ENCODE measurements at regions not wholly inside any gene's neighbourhood (a gene's known extent, or its start where the extent isn't known, plus 50 kb on each side); places are given as distances from the start of the nearest gene placed in this dataset.

DNA sequence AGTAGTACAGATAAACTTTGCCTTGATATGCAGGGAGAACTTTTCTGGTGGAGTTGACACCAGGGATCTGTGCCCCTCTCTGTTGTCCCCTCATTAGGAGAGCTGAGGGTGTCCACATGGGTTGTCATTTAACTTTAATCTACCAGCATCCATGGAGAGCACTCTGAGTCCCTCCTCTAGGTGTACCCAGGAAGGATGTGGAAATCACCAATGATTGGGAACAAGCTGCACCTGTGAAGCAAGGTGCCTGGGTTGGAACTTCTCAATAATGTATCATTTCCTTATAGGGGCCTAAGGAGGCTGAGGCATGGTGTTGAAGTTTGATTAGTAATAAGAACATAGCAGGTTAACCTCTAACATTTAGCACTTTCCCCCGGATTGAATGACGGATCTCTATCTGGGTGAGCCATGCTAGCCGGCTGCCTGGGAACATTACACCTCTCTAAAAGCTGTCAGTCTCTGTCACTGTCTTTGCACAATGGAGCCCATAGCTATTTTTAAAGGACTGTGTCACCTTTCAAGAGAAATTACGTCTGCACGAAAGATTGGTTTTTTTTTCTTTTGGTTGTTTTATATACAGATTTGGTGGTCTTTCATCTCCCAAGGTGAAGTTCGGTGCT, 239.3 kb downstream of the MAF start:
- Histone ChIP-seq H2AK5ac (ENCODE audit: low read length) (no peak overlapping the region), H3K27ac (ENCODE audit: low read depth, low read length) (no peak overlapping the region), H3K9me3 (ENCODE audit: insufficient read depth, low read depth, low read length) (no peaks in the 10 kb centered on the region), H4K8ac (ENCODE audit: low read depth, low read length) (no peak overlapping the region), H3K4me3 (ENCODE audit: low read depth, low read length) (no peak overlapping the region), H2BK5ac (ENCODE audit: low read depth, low read length, poor library complexity) (no peak overlapping the region), H4K12ac (ENCODE audit: low read depth, low read length) (no peak overlapping the region), H3K4ac (ENCODE audit: low read depth, low read length) (no peak overlapping the region), H3K79me2 (ENCODE audit: control insufficient read depth, insufficient read depth, low read length, poor library complexity) (no peaks in the 10 kb centered on the region), H3K4me2 (ENCODE audit: low read length) (no peak overlapping the region), H3K14ac (ENCODE audit: low read length) (no peak overlapping the region), H3K23ac (ENCODE audit: low read length) (no peak overlapping the region), H3K4me1 (ENCODE audit: control insufficient read depth in 1 of 2, insufficient read depth in 2 of 2, low read length in 2 of 2) (no peaks in the 10 kb centered on the region), H2BK120ac (ENCODE audit: insufficient read depth, low read length, poor library complexity) (no peak overlapping the region), H2AFZ (ENCODE audit: insufficient read depth, low read length, poor library complexity) (no peak overlapping the region), H3K79me1 (ENCODE audit: low read length) (no peaks in the 10 kb centered on the region), H3K9ac (ENCODE audit: low read length) (no peak overlapping the region), H2BK12ac (ENCODE audit: low read length) (no peak overlapping the region), H3K36me3 (ENCODE audit: control insufficient read depth in 1 of 2, insufficient read depth in 2 of 2, low read length in 2 of 2) (no peaks in the 10 kb centered on the region), H4K91ac (ENCODE audit: low read depth, low read length) (no peak overlapping the region), H3K27me3 (ENCODE audit: insufficient read depth, low read length) (no peaks in the 10 kb centered on the region), H3K18ac (ENCODE audit: low read length) (no peak overlapping the region)
- DNase-seq, result no peak
- WGBS (ENCODE audit: extremely low coverage, insufficient coverage, insufficient read length), result no CpG with 5 or more reads among the region's 6 CpGs

DNA sequence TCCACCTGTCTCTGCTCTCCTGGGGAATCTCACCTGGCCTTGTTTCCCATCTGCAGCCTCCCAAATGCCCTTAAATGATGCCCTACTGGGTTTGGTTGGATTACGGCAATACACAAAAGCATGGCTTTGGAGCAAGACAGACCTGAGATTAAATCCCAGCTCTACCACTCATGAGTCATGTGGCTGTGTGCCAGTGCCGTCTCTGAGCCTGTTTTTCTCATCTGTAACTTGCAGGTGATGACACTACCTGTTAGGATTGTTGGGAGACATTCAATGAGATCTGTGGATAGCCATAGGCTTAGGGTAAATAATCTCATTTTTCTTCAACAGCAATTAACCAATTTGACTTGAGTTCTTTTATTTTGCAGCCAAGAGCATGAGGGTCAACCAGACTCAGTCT, 240.3 kb downstream of the MAF start:
- Histone ChIP-seq H2AFZ (ENCODE audit: insufficient read depth, low read length, poor library complexity) (no peak overlapping the region), H3K14ac (ENCODE audit: low read length) (no peak overlapping the region), H3K9ac (ENCODE audit: low read length) (no peak overlapping the region), H2BK5ac (ENCODE audit: low read depth, low read length, poor library complexity) (no peak overlapping the region), H3K36me3 (ENCODE audit: control insufficient read depth in 1 of 2, insufficient read depth in 2 of 2, low read length in 2 of 2) (no peaks in the 10 kb centered on the region), H3K4ac (ENCODE audit: low read depth, low read length) (no peak overlapping the region), H2AK5ac (ENCODE audit: low read length) (no peak overlapping the region), H3K9me3 (ENCODE audit: insufficient read depth, low read depth, low read length) (peaks cover 2% of the 10 kb centered on the region), H3K18ac (ENCODE audit: low read length) (no peak overlapping the region), H3K4me3 (ENCODE audit: low read depth, low read length) (no peak overlapping the region), H3K27ac (ENCODE audit: low read depth, low read length) (no peak overlapping the region), H2BK12ac (ENCODE audit: low read length) (no peak overlapping the region), H4K91ac (ENCODE audit: low read depth, low read length) (no peak overlapping the region), H4K12ac (ENCODE audit: low read depth, low read length) (no peak overlapping the region), H3K4me2 (ENCODE audit: low read length) (no peak overlapping the region), H2BK120ac (ENCODE audit: insufficient read depth, low read length, poor library complexity) (no peak overlapping the region), H3K27me3 (ENCODE audit: insufficient read depth, low read length) (no peaks in the 10 kb centered on the region), H3K79me1 (ENCODE audit: low read length) (no peaks in the 10 kb centered on the region), H3K23ac (ENCODE audit: low read length) (no peak overlapping the region), H3K79me2 (ENCODE audit: control insufficient read depth, insufficient read depth, low read length, poor library complexity) (no peaks in the 10 kb centered on the region), H3K4me1 (ENCODE audit: control insufficient read depth in 1 of 2, insufficient read depth in 2 of 2, low read length in 2 of 2) (no peaks in the 10 kb centered on the region), H4K8ac (ENCODE audit: low read depth, low read length) (no peak overlapping the region)
- no CpG with 5 or more reads among the region's 2 CpGs for WGBS (ENCODE audit: extremely low coverage, insufficient coverage, insufficient read length)
- DNase-seq, result peak; percentile 21 to 40

DNA sequence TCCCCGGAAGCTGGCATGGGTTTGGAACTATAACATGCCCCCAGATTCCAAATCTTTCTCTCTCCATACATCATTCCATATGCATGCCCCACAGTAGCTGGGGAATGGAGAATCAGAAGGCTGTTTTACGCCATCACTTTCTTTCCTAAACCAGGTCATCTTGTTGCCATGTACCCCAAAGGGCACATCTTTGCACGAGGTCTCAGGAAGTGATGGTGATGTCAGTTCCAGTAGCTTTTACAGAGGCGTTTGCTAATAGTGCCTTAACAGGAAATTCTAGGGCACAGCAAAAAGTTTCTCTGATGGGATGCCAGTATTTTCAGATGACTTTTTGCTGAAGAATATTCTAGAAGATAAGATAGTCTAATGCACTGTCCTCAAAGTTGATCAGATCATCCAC, 241.5 kb downstream of the MAF start:
- Histone ChIP-seq H3K9ac (ENCODE audit: low read length) (no peak overlapping the region), H4K12ac (ENCODE audit: low read depth, low read length) (no peak overlapping the region), H3K4ac (ENCODE audit: low read depth, low read length) (no peak overlapping the region), H3K36me3 (ENCODE audit: control insufficient read depth in 1 of 2, insufficient read depth in 2 of 2, low read length in 2 of 2) (no peaks in the 10 kb centered on the region), H3K4me1 (ENCODE audit: control insufficient read depth in 1 of 2, insufficient read depth in 2 of 2, low read length in 2 of 2) (no peaks in the 10 kb centered on the region), H2AK5ac (ENCODE audit: low read length) (no peak overlapping the region), H4K91ac (ENCODE audit: low read depth, low read length) (no peak overlapping the region), H3K14ac (ENCODE audit: low read length) (no peak overlapping the region), H2BK120ac (ENCODE audit: insufficient read depth, low read length, poor library complexity) (no peak overlapping the region), H4K8ac (ENCODE audit: low read depth, low read length) (no peak overlapping the region), H3K4me3 (ENCODE audit: low read depth, low read length) (no peak overlapping the region), H3K79me1 (ENCODE audit: low read length) (no peaks in the 10 kb centered on the region), H2AFZ (ENCODE audit: insufficient read depth, low read length, poor library complexity) (no peak overlapping the region), H3K9me3 (ENCODE audit: insufficient read depth, low read depth, low read length) (peaks cover 2% of the 10 kb centered on the region), H3K18ac (ENCODE audit: low read length) (no peak overlapping the region), H3K4me2 (ENCODE audit: low read length) (no peak overlapping the region), H3K23ac (ENCODE audit: low read length) (no peak overlapping the region), H3K79me2 (ENCODE audit: control insufficient read depth, insufficient read depth, low read length, poor library complexity) (no peaks in the 10 kb centered on the region), H2BK5ac (ENCODE audit: low read depth, low read length, poor library complexity) (no peak overlapping the region), H2BK12ac (ENCODE audit: low read length) (no peak overlapping the region), H3K27ac (ENCODE audit: low read depth, low read length) (no peak overlapping the region), H3K27me3 (ENCODE audit: insufficient read depth, low read length) (no peaks in the 10 kb centered on the region)
- no peak for DNase-seq
- WGBS (ENCODE audit: extremely low coverage, insufficient coverage, insufficient read length), result no CpG with 5 or more reads among the region's 4 CpGs

DNA sequence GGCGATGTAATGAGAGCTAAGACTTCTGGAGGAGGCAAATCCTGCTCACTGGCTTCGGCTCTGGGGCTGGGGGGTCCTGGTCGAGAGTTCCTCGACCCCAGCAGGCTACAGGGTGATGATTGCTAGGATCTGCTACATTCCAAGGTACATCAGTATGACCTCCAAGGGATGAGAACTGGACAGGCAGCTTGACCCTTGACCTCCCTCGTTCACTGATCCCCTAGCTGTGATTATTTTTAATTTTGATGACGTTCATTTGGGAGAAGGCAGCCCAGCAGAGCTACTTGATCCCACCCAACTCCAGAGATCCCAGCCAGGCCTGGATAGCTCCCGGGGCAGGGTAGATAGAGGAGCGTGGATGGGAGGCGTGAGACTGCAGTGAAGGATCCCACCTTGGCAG, 242.3 kb downstream of the MAF start:
- no peak overlapping the region for H3K23ac ChIP-seq (ENCODE audit: low read length)
- DNase-seq, result no peak
- no peak overlapping the region for H4K91ac ChIP-seq (ENCODE audit: low read depth, low read length)
- no peak overlapping the region for H3K9ac ChIP-seq (ENCODE audit: low read length)
- no peaks in the 10 kb centered on the region for H3K4me1 ChIP-seq (ENCODE audit: control insufficient read depth in 1 of 2, insufficient read depth in 2 of 2, low read length in 2 of 2)
- no peak overlapping the region for H2BK12ac ChIP-seq (ENCODE audit: low read length)
- no peaks in the 10 kb centered on the region for H3K79me2 ChIP-seq (ENCODE audit: control insufficient read depth, insufficient read depth, low read length, poor library complexity)
- no peak overlapping the region for H3K27ac ChIP-seq (ENCODE audit: low read depth, low read length)
- no peak overlapping the region for H4K12ac ChIP-seq (ENCODE audit: low read depth, low read length)
- no peak overlapping the region for H3K4me2 ChIP-seq (ENCODE audit: low read length)
- no peak overlapping the region for H3K14ac ChIP-seq (ENCODE audit: low read length)
- no peak overlapping the region for H3K4me3 ChIP-seq (ENCODE audit: low read depth, low read length)
- no peak overlapping the region for H3K4ac ChIP-seq (ENCODE audit: low read depth, low read length)
- no CpG with 5 or more reads among the region's 9 CpGs for WGBS (ENCODE audit: extremely low coverage, insufficient coverage, insufficient read length)
- H2AK5ac ChIP-seq (ENCODE audit: low read length), result no peak overlapping the region
- H4K8ac ChIP-seq (ENCODE audit: low read depth, low read length), result no peak overlapping the region
- no peak overlapping the region for H2AFZ ChIP-seq (ENCODE audit: insufficient read depth, low read length, poor library complexity)
- no peak overlapping the region for H2BK5ac ChIP-seq (ENCODE audit: low read depth, low read length, poor library complexity)
- H2BK120ac ChIP-seq (ENCODE audit: insufficient read depth, low read length, poor library complexity), result no peak overlapping the region
- no peaks in the 10 kb centered on the region for H3K79me1 ChIP-seq (ENCODE audit: low read length)
- peaks cover 2% of the 10 kb centered on the region for H3K9me3 ChIP-seq (ENCODE audit: insufficient read depth, low read depth, low read length)
- H3K27me3 ChIP-seq (ENCODE audit: insufficient read depth, low read length), result no peaks in the 10 kb centered on the region
- H3K18ac ChIP-seq (ENCODE audit: low read length), result no peak overlapping the region
- no peaks in the 10 kb centered on the region for H3K36me3 ChIP-seq (ENCODE audit: control insufficient read depth in 1 of 2, insufficient read depth in 2 of 2, low read length in 2 of 2)

Measured in trophoblast cell (in vitro differentiated cells and primary cell).